Thoracic aorta (tissue), 2 donors: ENCODE measurements at regions not wholly inside any gene's neighbourhood (a gene's known extent, or its start where the extent isn't known, plus 50 kb on each side); places are given as distances from the start of the nearest gene placed in this dataset.

Source experiments
- ATAC-seq: fragments of 150-250 bp; one replicate; pipeline ENCODE4 v1.8.0; 2017; ENCODE audit warnings: low read depth; ENCODE audit not compliant: insufficient number of reproducible peaks, low FRiP score
- DNase-seq: peaks from one replicate; pipeline ENCODE4 v3.0.0-alpha.2; 2020; ENCODE audit warnings: low spot score
- H3K27ac ChIP-seq, 2 donors: fragments of 200-600 bp; sonication (generic); 1 replicate in 1 of 2; 2 replicates in 1 of 2; pipeline ENCODE4 v1.5.1; 2016; ENCODE audit warnings: mild to moderate bottlenecking in 2 of 2, moderate library complexity in 2 of 2
- H3K27me3 ChIP-seq: fragments of 200-600 bp; sonication (generic); replicated peaks from 2 replicates; pipeline ENCODE4 v1.6.0; 2016; ENCODE audit warnings: mild to moderate bottlenecking; ENCODE audit not compliant: insufficient read depth
- H3K36me3 ChIP-seq: fragments of 200-600 bp; sonication (generic); one replicate; pipeline ENCODE4 v1.5.1; 2016
- H3K4me1 ChIP-seq, 2 donors: fragments of 200-600 bp; sonication (generic); 1 replicate in 1 of 2; 2 replicates in 1 of 2; pipeline versions ENCODE4 v1.5.1 to v1.6.0; 2016; ENCODE audit warnings: low read depth in 2 of 2, mild to moderate bottlenecking in 1 of 2; ENCODE audit not compliant: control insufficient read depth in 1 of 2
- H3K4me3 ChIP-seq: fragments of 200-600 bp; sonication (generic); 2 replicates; pipeline ENCODE4 v1.5.1; 2016; ENCODE audit warnings: mild to moderate bottlenecking
- H3K9me3 ChIP-seq: fragments of 200-600 bp; sonication (generic); 2 replicates; pipeline ENCODE4 v1.5.1; 2016
- CTCF ChIP-seq: fragments of 200-600 bp; sonication (generic); IDR thresholded peaks from one replicate; pipeline ENCODE4 v1.5.1; 2019; ENCODE audit warnings: antibody characterized with exemption

GRCh38 chr18:31258789-31259188 is 59.2 kb upstream of the DSG1 start:
- Histone ChIP-seq H3K27ac (no peak overlapping the region), H3K9me3 (no peaks in the 10 kb centered on the region), H3K4me1 (no peaks in the 10 kb centered on the region), H3K36me3 (no peaks in the 10 kb centered on the region), H3K4me3 (no peak overlapping the region), H3K27me3 (no peaks in the 10 kb centered on the region)
- no peak for TF ChIP-seq CTCF
- DNase-seq = no peak
- no peak for ATAC-seq

- DNase-seq (no peak), ATAC-seq (no peak)
- Histone ChIP-seq H3K4me3 (no peak overlapping the region), H3K27me3 (no peaks in the 10 kb centered on the region), H3K9me3 (no peaks in the 10 kb centered on the region), H3K4me1 (no peaks in the 10 kb centered on the region), H3K36me3 (no peaks in the 10 kb centered on the region), H3K27ac (no peak overlapping the region)
- TF ChIP-seq CTCF = no peak
Measured at GRCh38 chr18:31261792-31262582, 56.0 kb upstream of the DSG1 start.

GRCh38 chr18:31267823-31268481 is 50.0 kb upstream of the DSG1 start:
- Histone ChIP-seq H3K9me3 (no peaks in the 10 kb centered on the region), H3K27me3 (no peaks in the 10 kb centered on the region), H3K27ac (no peak overlapping the region), H3K4me1 (no peaks in the 10 kb centered on the region), H3K36me3 (no peaks in the 10 kb centered on the region), H3K4me3 (no peak overlapping the region)
- ATAC-seq (no peak), DNase-seq (no peak)
- TF ChIP-seq CTCF = no peak
